ENCODE measurements at regions not wholly inside any gene's neighbourhood (a gene's known extent, or its start where the extent isn't known, plus 50 kb on each side); places are given as distances from the start of the nearest gene placed in this dataset.

- Histone ChIP-seq H3K4me3 (ENCODE audit: control insufficient read depth in 2 of 3, extremely low read depth in 1 of 3, insufficient read depth in 2 of 3, low read depth in 1 of 3, low read length in 3 of 3) (no peak overlapping the region), H3K27ac (ENCODE audit: control insufficient read depth, insufficient read depth, low read length) (no peak overlapping the region), H3K4me2 (ENCODE audit: control insufficient read depth, extremely low read depth, insufficient read depth, low read depth, low read length) (no peak overlapping the region), H3K4me1 (ENCODE audit: control insufficient read depth, extremely low read depth, insufficient read depth, low read length) (no peaks in the 10 kb centered on the region), H3K36me3 (ENCODE audit: control insufficient read depth in 2 of 2, extremely low read depth in 1 of 2, insufficient read depth in 2 of 2, low read length in 2 of 2) (no peaks in the 10 kb centered on the region), H3K9me3 (ENCODE audit: control insufficient read depth, low read depth, low read length) (no peaks in the 10 kb centered on the region), H3K79me2 (ENCODE audit: control insufficient read depth, insufficient read depth, low read length) (no peaks in the 10 kb centered on the region), H3K9ac (ENCODE audit: control insufficient read depth, extremely low read depth, insufficient read depth, low read length) (no peak overlapping the region), H4K20me1 (ENCODE audit: control insufficient read depth, extremely low read depth, insufficient read depth, low read length) (no peaks in the 10 kb centered on the region), H2AFZ (ENCODE audit: control insufficient read depth, low read length) (no peak overlapping the region), H3K27me3 (ENCODE audit: control insufficient read depth, extremely low read depth, insufficient read depth, low read length) (no peaks in the 10 kb centered on the region), H3K9me1 (ENCODE audit: control insufficient read depth, extremely low read depth, insufficient read depth, low read length) (no peaks in the 10 kb centered on the region)
- TF ChIP-seq CTCF (optimal IDR thresholded peaks at IDR 0.05 in 1 of 3, IDR thresholded peaks at IDR 0.05 in 1 of 3, conservative IDR thresholded peaks at IDR 0.05 in 1 of 3; ENCODE audit: extremely low read depth in 1 of 3, insufficient read depth in 2 of 3, low read length in 3 of 3) (no peak), EZH2 (IDR thresholded peaks at IDR 0.05; ENCODE audit: low read length) (no peak)
- dilution Hi-C loops (cut with MboI; ENCODE audit: extremely low pct_ligation_motif_present, low sequenced_read_pairs), result no loop called here
- FAIRE-seq, result no peak
- no peak for DNase-seq (ENCODE audit: low read depth, low spot score)
These were observed 193.9 kb downstream of the ZNF608 start for GRCh38 chr5:124552526-124552925.

- no peaks in the 10 kb centered on the region for H3K36me3 ChIP-seq (ENCODE audit: control insufficient read depth in 2 of 2, extremely low read depth in 1 of 2, insufficient read depth in 2 of 2, low read length in 2 of 2)
- no peaks in the 10 kb centered on the region for H3K79me2 ChIP-seq (ENCODE audit: control insufficient read depth, insufficient read depth, low read length)
- no peak for FAIRE-seq
- no peak overlapping the region for H3K4me2 ChIP-seq (ENCODE audit: control insufficient read depth, extremely low read depth, insufficient read depth, low read depth, low read length)
- no peaks in the 10 kb centered on the region for H3K4me1 ChIP-seq (ENCODE audit: control insufficient read depth, extremely low read depth, insufficient read depth, low read length)
- H3K9ac ChIP-seq (ENCODE audit: control insufficient read depth, extremely low read depth, insufficient read depth, low read length), result no peak overlapping the region
- H3K9me3 ChIP-seq (ENCODE audit: control insufficient read depth, low read depth, low read length), result no peaks in the 10 kb centered on the region
- H2AFZ ChIP-seq (ENCODE audit: control insufficient read depth, low read length), result no peak overlapping the region
- H3K9me1 ChIP-seq (ENCODE audit: control insufficient read depth, extremely low read depth, insufficient read depth, low read length), result no peaks in the 10 kb centered on the region
- no peaks in the 10 kb centered on the region for H4K20me1 ChIP-seq (ENCODE audit: control insufficient read depth, extremely low read depth, insufficient read depth, low read length)
- dilution Hi-C loops (cut with MboI; ENCODE audit: extremely low pct_ligation_motif_present, low sequenced_read_pairs), result no loop called here
- H3K4me3 ChIP-seq (ENCODE audit: control insufficient read depth in 2 of 3, extremely low read depth in 1 of 3, insufficient read depth in 2 of 3, low read depth in 1 of 3, low read length in 3 of 3), result no peak overlapping the region
- H3K27me3 ChIP-seq (ENCODE audit: control insufficient read depth, extremely low read depth, insufficient read depth, low read length), result no peaks in the 10 kb centered on the region
- no peak for DNase-seq (ENCODE audit: low read depth, low spot score)
- H3K27ac ChIP-seq (ENCODE audit: control insufficient read depth, insufficient read depth, low read length), result no peak overlapping the region
- TF ChIP-seq EZH2 (IDR thresholded peaks at IDR 0.05; ENCODE audit: low read length) (no peak), CTCF (optimal IDR thresholded peaks at IDR 0.05 in 1 of 3, IDR thresholded peaks at IDR 0.05 in 1 of 3, conservative IDR thresholded peaks at IDR 0.05 in 1 of 3; ENCODE audit: extremely low read depth in 1 of 3, insufficient read depth in 2 of 3, low read length in 3 of 3) (no peak)
These were observed 194.5 kb downstream of the ZNF608 start for GRCh38 chr5:124551939-124552279.

Data from keratinocyte (primary cell).